ENCODE measurements at regions not wholly inside any gene's neighbourhood (a gene's known extent, or its start where the extent isn't known, plus 50 kb on each side); places are given as distances from the start of the nearest gene placed in this dataset.
"Not testable (repeated sequence)": the region's sequence is repeated elsewhere in the genome, so short reads cannot be mapped to it uniquely, and the experiment has no call there.

- H3K27me3 Mint-ChIP-seq (ENCODE audit: low read depth): peaks cover 2% of the 10 kb centered on the region; the same call in 1 of the 2 replicates
- no peak overlapping the region for H3K4me3 Mint-ChIP-seq
Measured at GRCh38 chr18:67451960-67452359, 64.6 kb downstream of the DSEL start.

GRCh38 chr18:67451101-67451500 lies 65.4 kb downstream of the DSEL start:
- peak; percentile 34 for DNase-seq (ENCODE audit: low spot score)
- Mint-ChIP-seq H3K4me1 (peaks cover 24% of the 10 kb centered on the region), H3K36me3 (peaks cover 14% of the 10 kb centered on the region), H3K9me3 (peaks cover 30% of the 10 kb centered on the region)
- CTCF ChIA-PET; POLR2A ChIA-PET; H3K27ac Mint-ChIP-seq; H3K27me3 Mint-ChIP-seq (ENCODE audit: low read depth); ATAC-seq; H3K4me3 Mint-ChIP-seq: not testable (repeated sequence)
- TF ChIP-seq FOXK1 (CRISPR knock-in tag; IDR thresholded peaks at IDR 0.05) (peak; percentile 61), ZNF281 (CRISPR knock-in tag; IDR thresholded peaks at IDR 0.05) (0 out of 2 replicates have a peak, but pooled peaks have one; percentile 31)

More at GRCh38 chr18:67451960-67452359, 64.6 kb downstream of the DSEL start:
- Mint-ChIP-seq H3K4me1 (peaks cover 25% of the 10 kb centered on the region), H3K36me3 (peaks cover 14% of the 10 kb centered on the region), H3K27ac (no peak overlapping the region), H3K9me3 (peaks cover 30% of the 10 kb centered on the region)
- ChIA-PET POLR2A (no interaction called here), CTCF (no interaction called here)
- no peak for DNase-seq (ENCODE audit: low spot score)
- no peak for TF ChIP-seq ZNF138 (CRISPR knock-in tag; conservative IDR thresholded peaks at IDR 0.05)
- TF ChIP-seq USF1 (CRISPR knock-in tag; IDR thresholded peaks at IDR 0.05): no peak
- ATAC-seq: no peak

GRCh38 chr18:67433971-67434370 lies 82.5 kb downstream of the DSEL start:
- H3K36me3 Mint-ChIP-seq: peaks cover 15% of the 10 kb centered on the region
- POLR2A ChIA-PET: no interaction called here
- TF ChIP-seq ZBTB43 (CRISPR knock-in tag; IDR thresholded peaks at IDR 0.05) (no peak), IRF2 (CRISPR knock-in tag; IDR thresholded peaks at IDR 0.05; ENCODE audit: borderline replicate concordance, low read depth) (no peak), ARID4B (CRISPR knock-in tag; IDR thresholded peaks at IDR 0.05; ENCODE audit: borderline replicate concordance) (no peak)
- H3K4me1 Mint-ChIP-seq: no peaks in the 10 kb centered on the region
- CTCF ChIA-PET: no interaction called here
- no peak overlapping the region for H3K4me3 Mint-ChIP-seq
- no peak for ATAC-seq
- no peak for DNase-seq (ENCODE audit: low spot score)
- no peak overlapping the region for H3K27ac Mint-ChIP-seq
- peaks cover 19% of the 10 kb centered on the region for H3K9me3 Mint-ChIP-seq
- no peaks in the 10 kb centered on the region for H3K27me3 Mint-ChIP-seq (ENCODE audit: low read depth)

- H3K36me3 Mint-ChIP-seq: peaks cover 9% of the 10 kb centered on the region
- CTCF ChIA-PET: no interaction called here
- no peak overlapping the region for H3K4me3 Mint-ChIP-seq
- no peak overlapping the region for H3K27ac Mint-ChIP-seq
- no peaks in the 10 kb centered on the region for H3K4me1 Mint-ChIP-seq
- H3K27me3 Mint-ChIP-seq (ENCODE audit: low read depth): no peaks in the 10 kb centered on the region
- POLR2A ChIA-PET: no interaction called here
- peaks cover 10% of the 10 kb centered on the region for H3K9me3 Mint-ChIP-seq
- DNase-seq (ENCODE audit: low spot score) (no peak), ATAC-seq (no peak)
- no peak for TF ChIP-seq TCF7 (CRISPR knock-in tag; IDR thresholded peaks at IDR 0.05; ENCODE audit: low read depth)
- TF ChIP-seq ATF6 (CRISPR knock-in tag; IDR thresholded peaks at IDR 0.05): no peak
- TF ChIP-seq GTF2I (CRISPR knock-in tag; conservative IDR thresholded peaks at IDR 0.05): no peak
- TF ChIP-seq MYBL2 (CRISPR knock-in tag; IDR thresholded peaks at IDR 0.05): no peak
- no peak for TF ChIP-seq MAX (CRISPR knock-in tag; IDR thresholded peaks at IDR 0.05)
- TF ChIP-seq NR2C2 (CRISPR knock-in tag; IDR thresholded peaks at IDR 0.05): no peak
Measured at GRCh38 chr18:67432806-67433205, 83.7 kb downstream of the DSEL start.
